HG02763 (cell line): ENCODE measurements at regions not wholly inside any gene's neighbourhood (a gene's known extent, or its start where the extent isn't known, plus 50 kb on each side); places are given as distances from the start of the nearest gene placed in this dataset.

Experiments used
- ATAC-seq: cut with Tn5 transposase; IDR thresholded peaks from one replicate; pipeline ENCODE4 v1.9.1; 2021; ENCODE audit warnings: mild to moderate bottlenecking, moderate library complexity; ENCODE audit not compliant: unreplicated experiment

DNA sequence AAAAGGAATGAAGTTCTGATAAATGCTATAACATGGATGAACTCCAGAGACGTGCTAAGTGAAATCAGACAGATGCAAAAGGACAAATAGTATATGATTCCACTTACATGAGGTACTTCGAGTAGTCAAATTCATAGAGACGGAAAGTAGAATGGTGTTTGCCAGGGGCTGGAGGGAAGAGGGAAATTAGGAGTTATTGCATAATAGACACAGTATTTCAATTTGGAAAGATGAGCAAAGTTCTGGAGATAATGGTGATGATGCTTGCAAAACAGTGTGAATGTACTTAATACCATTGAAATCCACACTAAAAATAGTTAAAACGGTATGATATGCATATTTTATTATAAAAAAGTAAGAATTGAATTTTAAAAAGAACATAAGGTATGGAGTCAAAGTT is 84.9 kb upstream of the STXBP5 start:
- ATAC-seq = no peak

GRCh38 chr6:147122823-147123222 is 81.4 kb upstream of the STXBP5 start:
- no peak for ATAC-seq

GRCh38 chr6:147126618-147127022 is 77.6 kb upstream of the STXBP5 start:
- ATAC-seq = no peak

DNA sequence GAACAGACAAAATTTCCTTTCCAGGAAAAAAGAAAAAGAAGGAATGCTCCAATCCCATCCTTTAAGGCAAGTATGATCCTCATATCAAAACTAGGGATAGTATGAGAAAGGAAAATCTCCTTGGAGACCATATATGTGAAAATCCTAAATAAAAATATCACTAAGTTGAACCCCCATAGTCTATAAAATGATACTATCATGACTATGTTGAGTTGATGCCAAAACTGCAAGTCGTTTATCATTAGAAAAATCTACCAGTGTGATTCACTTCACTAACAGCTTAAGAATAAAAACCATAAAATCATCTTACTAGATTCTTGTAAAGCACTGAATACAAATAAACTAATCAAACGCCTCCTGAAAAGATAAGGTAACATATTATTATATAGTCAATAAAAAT is 76.6 kb upstream of the STXBP5 start:
- ATAC-seq = no peak

- no peak for ATAC-seq
Measured at GRCh38 chr6:147128056-147128455, 76.2 kb upstream of the STXBP5 start.

DNA sequence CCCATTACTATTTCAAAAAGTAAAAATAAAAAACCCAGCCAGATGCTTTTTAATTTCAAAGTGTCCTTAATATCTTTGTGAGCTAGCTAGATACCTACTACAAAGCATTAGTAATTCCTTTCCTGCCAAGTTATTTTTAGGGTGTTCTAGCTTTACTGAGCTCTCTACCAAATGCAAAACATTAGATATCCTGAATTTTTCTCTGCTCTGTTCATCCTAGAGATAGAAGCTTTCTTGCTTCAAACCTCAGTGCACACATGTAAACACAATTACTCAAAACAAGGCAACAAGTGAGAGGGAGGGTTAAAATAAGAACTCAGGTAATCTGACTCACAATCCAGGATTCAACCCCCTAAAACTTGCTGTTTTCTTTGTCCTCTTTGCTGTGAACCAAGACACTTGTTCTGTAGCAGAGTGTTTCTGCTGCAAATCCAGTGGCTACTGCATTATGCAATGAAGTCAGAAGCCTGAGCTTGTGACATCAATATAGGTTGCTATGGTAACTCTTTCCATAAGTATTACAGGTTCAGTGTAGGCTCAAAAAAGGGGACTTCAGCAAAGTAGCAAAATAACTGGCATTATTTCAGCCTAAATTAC is 72.6 kb upstream of the STXBP5 start:
- no peak for ATAC-seq

DNA sequence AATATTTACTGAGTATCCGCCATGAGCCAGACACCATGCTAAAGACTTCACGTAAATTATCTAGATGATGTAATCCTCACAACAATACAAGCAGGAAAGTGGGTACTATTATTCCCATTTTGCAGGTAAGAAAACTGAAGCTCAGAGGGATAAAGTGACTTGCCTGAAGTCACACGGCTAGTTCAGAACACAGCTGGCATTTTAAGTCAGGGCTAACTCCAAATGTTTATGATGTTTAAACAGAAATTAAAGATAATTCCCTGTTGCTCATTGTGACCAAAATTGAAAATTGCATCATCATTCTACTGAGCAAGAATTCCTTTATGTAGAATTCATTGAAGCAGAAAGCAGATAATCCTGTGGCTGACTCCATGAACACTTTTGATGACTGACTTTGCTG is 71.3 kb upstream of the STXBP5 start:
- no peak for ATAC-seq

- no peak for ATAC-seq
Measured at GRCh38 chr6:147133669-147134068, 70.5 kb upstream of the STXBP5 start.

GRCh38 chr6:147135211-147135681 is 69.0 kb upstream of the STXBP5 start:
- ATAC-seq = no peak

DNA sequence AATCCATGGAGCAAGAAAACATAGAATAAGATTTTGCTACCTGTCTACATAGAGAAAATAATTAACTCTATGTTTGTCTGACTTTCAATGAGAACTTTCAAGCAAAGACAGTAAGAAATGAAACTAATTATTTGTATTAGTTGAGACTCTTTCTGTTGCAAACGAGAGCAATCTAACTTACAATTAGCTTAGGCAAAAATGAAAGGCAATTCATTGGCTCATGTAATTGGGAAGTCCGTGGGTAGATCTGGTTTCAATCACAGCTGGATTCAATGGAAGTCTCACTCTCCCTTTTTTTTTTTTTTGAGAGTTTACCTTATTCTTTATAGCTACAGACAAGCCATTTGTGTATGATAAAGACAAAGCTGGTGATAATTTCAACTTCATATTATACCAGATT is 68.2 kb upstream of the STXBP5 start:
- ATAC-seq = no peak

GRCh38 chr6:147137986-147138385 is 66.2 kb upstream of the STXBP5 start:
- no peak for ATAC-seq

- no peak for ATAC-seq
Measured at GRCh38 chr6:147138835-147139234, 65.4 kb upstream of the STXBP5 start.

DNA sequence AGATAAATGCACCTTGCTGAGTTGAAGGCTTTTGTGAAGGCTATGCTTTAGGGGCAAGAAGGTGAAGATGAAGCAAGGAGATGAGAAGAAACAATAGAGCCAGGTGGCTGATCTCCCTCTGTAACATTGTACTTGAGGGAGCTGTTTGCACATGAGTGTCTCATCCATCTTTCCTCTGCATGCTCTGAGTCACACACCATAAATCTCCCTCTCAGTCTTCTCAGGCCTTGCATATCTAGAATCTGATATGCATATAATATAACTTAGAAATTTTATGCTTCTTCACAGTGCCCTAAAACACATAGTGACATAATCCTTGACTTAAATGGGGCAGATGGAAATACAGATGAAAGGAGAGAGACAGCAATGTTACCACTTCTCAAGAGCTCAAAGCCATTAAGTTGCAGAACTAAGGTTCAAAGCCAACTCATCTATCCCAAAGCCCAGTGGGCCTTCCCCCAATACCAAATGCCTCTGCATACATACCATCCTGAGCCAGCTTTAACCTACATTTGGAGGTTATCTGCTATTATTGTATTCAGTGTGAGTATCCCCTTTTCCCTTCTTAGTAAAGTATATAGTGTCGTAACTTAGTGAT is 62.4 kb upstream of the STXBP5 start:
- no peak for ATAC-seq

- ATAC-seq = no peak
Measured at GRCh38 chr6:147142684-147143245, 61.5 kb upstream of the STXBP5 start.

GRCh38 chr6:147149092-147149491 is 55.1 kb upstream of the STXBP5 start:
- no peak for ATAC-seq

DNA sequence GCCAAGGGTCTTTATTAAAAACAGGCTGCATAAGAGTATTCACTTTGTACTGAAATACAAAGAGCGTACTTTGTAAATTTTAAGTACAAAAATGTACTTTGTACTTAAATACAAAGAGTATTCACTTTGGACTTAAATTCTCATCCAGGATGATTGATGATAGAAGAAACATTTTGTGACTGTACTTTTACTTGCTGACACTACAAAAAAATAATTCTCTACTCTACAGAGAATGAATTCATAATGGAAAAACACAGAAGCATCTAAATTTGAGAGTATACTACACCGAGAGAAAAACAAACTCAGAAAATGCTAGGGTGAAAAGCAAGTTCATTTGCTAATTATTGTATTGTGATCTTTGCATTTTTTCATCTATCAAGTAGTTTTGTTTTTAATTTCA is 54.4 kb upstream of the STXBP5 start:
- no peak for ATAC-seq

- no peak for ATAC-seq
Measured at GRCh38 chr6:147150293-147150692, 53.9 kb upstream of the STXBP5 start.
